MG63 (cell line): ENCODE measurements at regions not wholly inside any gene's neighbourhood (a gene's known extent, or its start where the extent isn't known, plus 50 kb on each side); places are given as distances from the start of the nearest gene placed in this dataset.
"Not testable (repeated sequence)": the region's sequence is repeated elsewhere in the genome, so short reads cannot be mapped to it uniquely, and the experiment has no call there.

Experiments
- DNase-seq: peaks from one replicate; pipeline ENCODE4 v3.0.0-alpha.2; 2020
- H3K27me3 ChIP-seq: fragments of 250-450 bp; sonication (Bioruptor Pico); 2 replicates; pipeline ENCODE4 v1.5.1; 2020; ENCODE audit warnings: mild to moderate bottlenecking, moderate library complexity
- H3K36me3 ChIP-seq: fragments of 250-450 bp; sonication (Bioruptor Pico); 2 replicates; pipeline ENCODE4 v1.5.1; 2020; ENCODE audit warnings: mild to moderate bottlenecking, moderate library complexity
- H3K4me3 ChIP-seq: fragments of 250-450 bp; sonication (Bioruptor Pico); 2 replicates; pipeline ENCODE4 v1.5.1; 2020; ENCODE audit warnings: mild to moderate bottlenecking, moderate library complexity
- H3K9me3 ChIP-seq: fragments of 250-450 bp; sonication (Bioruptor Pico); 2 replicates; pipeline ENCODE4 v1.5.1; 2020; ENCODE audit warnings: mild to moderate bottlenecking, moderate library complexity

GRCh38 chr17:51422634-51423033 lies 162.3 kb downstream of the UTP18 start:
- no peaks in the 10 kb centered on the region for H3K27me3 ChIP-seq
- no peaks in the 10 kb centered on the region for H3K9me3 ChIP-seq
- DNase-seq = no peak
- no peak overlapping the region for H3K4me3 ChIP-seq
- no peaks in the 10 kb centered on the region for H3K36me3 ChIP-seq

GRCh38 chr17:51423421-51424160 lies 163.2 kb downstream of the UTP18 start:
- Histone ChIP-seq H3K4me3 (no peak overlapping the region), H3K9me3 (no peaks in the 10 kb centered on the region), H3K36me3 (no peaks in the 10 kb centered on the region), H3K27me3 (no peaks in the 10 kb centered on the region)
- no peak for DNase-seq

- Histone ChIP-seq H3K9me3 (no peaks in the 10 kb centered on the region), H3K4me3 (no peak overlapping the region), H3K27me3 (no peaks in the 10 kb centered on the region), H3K36me3 (no peaks in the 10 kb centered on the region)
- DNase-seq = no peak
Measured at GRCh38 chr17:51425773-51426172, 165.4 kb downstream of the UTP18 start.

GRCh38 chr17:51427323-51427811 lies 167.0 kb downstream of the UTP18 start:
- no peak for DNase-seq
- H3K27me3 ChIP-seq = no peaks in the 10 kb centered on the region

GRCh38 chr17:51427856-51428255 lies 167.5 kb downstream of the UTP18 start:
- H3K4me3 ChIP-seq = no peak overlapping the region
- DNase-seq = no peak

More at GRCh38 chr17:51427323-51427811, 167.0 kb downstream of the UTP18 start:
- no peaks in the 10 kb centered on the region for H3K9me3 ChIP-seq
- no peak overlapping the region for H3K4me3 ChIP-seq
- no peaks in the 10 kb centered on the region for H3K36me3 ChIP-seq

GRCh38 chr17:51428668-51429495 lies 168.5 kb downstream of the UTP18 start:
- Histone ChIP-seq H3K27me3 (no peaks in the 10 kb centered on the region), H3K4me3 (no peak overlapping the region), H3K36me3 (no peaks in the 10 kb centered on the region), H3K9me3 (no peaks in the 10 kb centered on the region)
- peak; percentile 30 for DNase-seq

More at GRCh38 chr17:51427856-51428255, 167.5 kb downstream of the UTP18 start:
- H3K27me3 ChIP-seq = no peaks in the 10 kb centered on the region
- H3K9me3 ChIP-seq = no peaks in the 10 kb centered on the region
- H3K36me3 ChIP-seq = no peaks in the 10 kb centered on the region

GRCh38 chr17:51429938-51430337 lies 169.6 kb downstream of the UTP18 start:
- H3K4me3 ChIP-seq, H3K9me3 ChIP-seq, H3K36me3 ChIP-seq, H3K27me3 ChIP-seq, DNase-seq: not testable (repeated sequence)

GRCh38 chr17:51430591-51430990 lies 170.2 kb downstream of the UTP18 start:
- H3K36me3 ChIP-seq = no peaks in the 10 kb centered on the region
- no peaks in the 10 kb centered on the region for H3K27me3 ChIP-seq
- H3K9me3 ChIP-seq = no peaks in the 10 kb centered on the region
- H3K4me3 ChIP-seq = no peak overlapping the region
- no peak for DNase-seq

- Histone ChIP-seq H3K4me3 (no peak overlapping the region), H3K27me3 (no peaks in the 10 kb centered on the region), H3K9me3 (no peaks in the 10 kb centered on the region), H3K36me3 (no peaks in the 10 kb centered on the region)
- DNase-seq = no peak
Measured at GRCh38 chr17:51434434-51435170, 174.3 kb downstream of the UTP18 start.

- no peaks in the 10 kb centered on the region for H3K9me3 ChIP-seq
- no peaks in the 10 kb centered on the region for H3K27me3 ChIP-seq
- DNase-seq = no peak
- H3K36me3 ChIP-seq = no peaks in the 10 kb centered on the region
- no peak overlapping the region for H3K4me3 ChIP-seq
Measured at GRCh38 chr17:51435171-51435552, 174.8 kb downstream of the UTP18 start.

- H3K36me3 ChIP-seq = no peaks in the 10 kb centered on the region
- H3K4me3 ChIP-seq = no peak overlapping the region
- peak; percentile 82 for DNase-seq
- H3K9me3 ChIP-seq = no peaks in the 10 kb centered on the region
- H3K27me3 ChIP-seq = no peaks in the 10 kb centered on the region
Measured at GRCh38 chr17:51435641-51436091, 175.3 kb downstream of the UTP18 start.

GRCh38 chr17:51439395-51440229 lies 179.3 kb downstream of the UTP18 start:
- no peak overlapping the region for H3K4me3 ChIP-seq
- DNase-seq = peak; percentile 52
- H3K9me3 ChIP-seq = no peaks in the 10 kb centered on the region
- no peaks in the 10 kb centered on the region for H3K27me3 ChIP-seq
- no peaks in the 10 kb centered on the region for H3K36me3 ChIP-seq

GRCh38 chr17:51441431-51441830 lies 181.1 kb downstream of the UTP18 start:
- DNase-seq = no peak
- Histone ChIP-seq H3K9me3 (no peaks in the 10 kb centered on the region), H3K4me3 (no peak overlapping the region), H3K36me3 (no peaks in the 10 kb centered on the region), H3K27me3 (no peaks in the 10 kb centered on the region; the same call in 1 of the 2 replicates)

- no peak for DNase-seq
- Histone ChIP-seq H3K4me3 (no peak overlapping the region), H3K9me3 (no peaks in the 10 kb centered on the region), H3K36me3 (no peaks in the 10 kb centered on the region), H3K27me3 (no peaks in the 10 kb centered on the region; the same call in 1 of the 2 replicates)
Measured at GRCh38 chr17:51442088-51442865, 181.9 kb downstream of the UTP18 start.

- no peak for DNase-seq
- H3K27me3 ChIP-seq = no peaks in the 10 kb centered on the region; the same call in 1 of the 2 replicates
- H3K36me3 ChIP-seq = no peaks in the 10 kb centered on the region
- H3K9me3 ChIP-seq = no peaks in the 10 kb centered on the region
- no peak overlapping the region for H3K4me3 ChIP-seq
Measured at GRCh38 chr17:51443646-51444045, 183.3 kb downstream of the UTP18 start.
